K562 (cell line): ENCODE measurements at regions not wholly inside any gene's neighbourhood (a gene's known extent, or its start where the extent isn't known, plus 50 kb on each side); places are given as distances from the start of the nearest gene placed in this dataset.

ENCODE experiments used
- ATAC-seq: fragments of 200-7000 bp; cut with Tn5 transposase; 3 replicates; pipeline ENCODE4 v1.9.1; 2020; ENCODE audit warnings: moderate library complexity
- BruUV-seq: library from RNA; stranded (reverse); fragments of 400-500 nt; replicated peaks from 2 replicates; lab custom pipeline; 2021; lab: Mats Ljungman, UMichigan
- CTCF ChIA-PET: fragments of 300-600 bp; formaldehyde crosslinking; extraction: SDS; loops from one replicate; lab custom pipeline; 2021; ENCODE audit warnings: low intra/inter-chr PET ratio; lab: Yijun Ruan, JAX
- POLR2A ChIA-PET: fragments of 300-600, 350-650 bp; sonication (Branson Sonifier 250); formaldehyde crosslinking; extraction: SDS; loops from one replicate; lab custom pipeline; 2021; ENCODE audit warnings: antibody characterized with exemption, inconsistent platforms; lab: Yijun Ruan, JAX
- DNase-seq, 4 experiments: peaks; one replicate each; pipeline versions ENCODE4 v3.0.0 to v3.0.0-alpha.2; 2011 to 2018; ENCODE audit warnings: low spot score in 3 of 4, mixed read lengths in 3 of 4; ENCODE audit errors: extremely low read depth in 1 of 4
- FAIRE-seq: peaks from 2 replicates; lab custom pipeline; 2011; peaks lifted over from hg19 to GRCh38; lab: Jason Lieb, UNC
- H2AFZ ChIP-seq: 2 replicates; pipeline ENCODE4 v1.6.0; 2011; ENCODE audit warnings: low read depth, low read length, control low read depth, inconsistent platforms
- H3K27ac ChIP-seq: fragments of 200-600 bp; 3 replicates; pipeline ENCODE4 v1.8.0; 2011; ENCODE audit warnings: low read depth, mild to moderate bottlenecking, control low read depth, inconsistent platforms, low read length, moderate library complexity, mixed read lengths; ENCODE audit errors: extremely low read depth
- H3K27me3 ChIP-seq, 2 experiments: fragments of 300-600 bp in 1 of 2; 2 replicates in 1 of 2; 3 replicates in 1 of 2; pipeline versions ENCODE4 v1.6.0 to v1.8.0; 2011; ENCODE audit warnings: inconsistent platforms in 2 of 2, low read length in 2 of 2, mild to moderate bottlenecking in 1 of 2, mixed read lengths in 1 of 2, moderate library complexity in 1 of 2; ENCODE audit not compliant: control insufficient read depth in 2 of 2, insufficient read depth in 2 of 2
- H3K36me3 ChIP-seq: fragments of 300-600 bp; 3 replicates; pipeline ENCODE4 v1.8.0; 2011; ENCODE audit warnings: mild to moderate bottlenecking, low read length, inconsistent platforms; ENCODE audit not compliant: control insufficient read depth, insufficient read depth
- H3K4me1 ChIP-seq, 2 experiments: fragments of 200-600 bp in 1 of 2; replicated peaks in 1 of 2; 2 replicates in 1 of 2; 3 replicates in 1 of 2; pipeline versions ENCODE4 v1.5.1 to v1.8.0; 2011; ENCODE audit warnings: inconsistent platforms in 2 of 2, low read length in 2 of 2, mild to moderate bottlenecking in 1 of 2, mixed read lengths in 1 of 2, moderate library complexity in 1 of 2; ENCODE audit not compliant: control insufficient read depth in 2 of 2, insufficient read depth in 2 of 2
- H3K4me2 ChIP-seq: 2 replicates; pipeline ENCODE4 v1.6.1; 2011; ENCODE audit warnings: low read length, control low read depth, inconsistent platforms, mixed read lengths; ENCODE audit not compliant: insufficient read depth
- H3K4me3 ChIP-seq: fragments of 200-600 bp; sonication (generic), shearing (Covaris generic); 2 replicates; pipeline ENCODE4 v1.5.1; 2016; ENCODE audit warnings: control low read depth, inconsistent platforms
- H3K79me2 ChIP-seq: fragments of 200-600 bp; 3 replicates; pipeline ENCODE4 v1.8.0; 2011; ENCODE audit warnings: low read length, inconsistent platforms; ENCODE audit not compliant: control insufficient read depth, insufficient read depth
- H3K9ac ChIP-seq, 2 experiments: 2 replicates each; pipeline versions ENCODE4 v1.6.0 to v1.6.1; 2011; ENCODE audit warnings: low read depth in 2 of 2, low read length in 2 of 2, control low read depth in 1 of 2, inconsistent platforms in 1 of 2, mild to moderate bottlenecking in 1 of 2, mixed read lengths in 1 of 2; ENCODE audit not compliant: insufficient read depth in 1 of 2
- H3K9me1 ChIP-seq: one replicate; pipeline ENCODE4 v1.6.0; 2011; ENCODE audit warnings: inconsistent platforms, mild to moderate bottlenecking, low read length, moderate library complexity; ENCODE audit not compliant: control insufficient read depth, insufficient read depth
- H3K9me3 ChIP-seq: replicated peaks from 2 replicates; pipeline ENCODE4 v1.5.1; 2011; ENCODE audit warnings: low read depth, low read length, inconsistent platforms; ENCODE audit not compliant: control insufficient read depth, insufficient read depth
- H4K20me1 ChIP-seq: replicated peaks from 2 replicates; pipeline ENCODE4 v1.6.1; 2011; ENCODE audit warnings: low read length, inconsistent platforms, mixed read lengths; ENCODE audit not compliant: control insufficient read depth, insufficient read depth
- CBX5 ChIP-seq: IDR thresholded peaks from 2 replicates; pipeline ENCODE4 v1.6.1; 2014; ENCODE audit warnings: low read depth, borderline replicate concordance
- E2F8 ChIP-seq: fragments of 450-650 bp; IDR thresholded peaks from 2 replicates; pipeline ENCODE4 v1.7.1; 2018; ENCODE audit warnings: mild to moderate bottlenecking, low read depth; ENCODE audit not compliant: partially characterized antibody
- EHMT2 ChIP-seq: fragments of 450-650 bp; IDR thresholded peaks from 2 replicates; pipeline ENCODE4 v1.6.1; 2018; ENCODE audit warnings: antibody characterized with exemption
- HMG20B ChIP-seq: fragments of 250-450 bp; sonication (Bioruptor Pico); IDR thresholded peaks from 2 replicates; pipeline ENCODE4 v1.5.0; 2021; ENCODE audit warnings: mild to moderate bottlenecking
- KAT8 ChIP-seq: fragments of 450-650 bp; IDR thresholded peaks from 2 replicates; pipeline ENCODE4 v1.6.1; 2016; ENCODE audit warnings: low read depth, mild to moderate bottlenecking
- LEF1 ChIP-seq: fragments of 450-650 bp; IDR thresholded peaks from 2 replicates; pipeline ENCODE4 v1.6.1; 2016; ENCODE audit warnings: mild to moderate bottlenecking
- MIER1 ChIP-seq: fragments of 450-650 bp; IDR thresholded peaks from 2 replicates; pipeline ENCODE4 v1.6.1; 2016; ENCODE audit warnings: antibody characterized with exemption, mild to moderate bottlenecking, low read depth
- NELFE ChIP-seq: IDR thresholded peaks from 2 replicates; pipeline ENCODE4 v1.6.1; 2011; ENCODE audit warnings: mild to moderate bottlenecking; ENCODE audit not compliant: insufficient read depth, insufficient read length
- NEUROD1 ChIP-seq: fragments of 150-350 bp; IDR thresholded peaks from 2 replicates; pipeline ENCODE4 v1.6.1; 2014; ENCODE audit warnings: borderline replicate concordance, low read length, low read depth; ENCODE audit not compliant: partially characterized antibody
- STAG1 ChIP-seq: sonication (generic); formaldehyde crosslinking; IDR thresholded peaks from 2 replicates; pipeline ENCODE4 v1.5.0; 2020; ENCODE audit warnings: missing genetic modification reagents, borderline replicate concordance
- ZNF253 ChIP-seq: fragments of 250-450 bp; sonication (Bioruptor Pico); conservative IDR thresholded peaks from 2 replicates; pipeline ENCODE4 v1.6.1; 2021; ENCODE audit warnings: mild to moderate bottlenecking
- ZNF3 ChIP-seq: fragments of 250-450 bp; sonication (Bioruptor Pico); IDR thresholded peaks from 2 replicates; pipeline ENCODE4 v1.5.0; 2021; ENCODE audit warnings: mild to moderate bottlenecking, moderate library complexity
- ZNF780A ChIP-seq: fragments of 250-450 bp; sonication (Bioruptor Pico); IDR thresholded peaks from 2 replicates; pipeline ENCODE4 v1.5.0; 2021; ENCODE audit warnings: mild to moderate bottlenecking
- WGBS: fragments of 100-300 bp; shearing (Covaris generic); methylation state at CpG from one replicate; pipeline ENCODE4 v1.1.6; 2016; ENCODE audit warnings: low coverage, mixed read lengths; ENCODE audit not compliant: insufficient coverage; ENCODE audit errors: missing lambda C conversion rate; 5-methylcytosine and 5-hydroxymethylcytosine counted together
- in situ Hi-C: fragments of 300-500 bp; cut with MboI; formaldehyde crosslinking; loops from 4 replicates; pipeline ENCODE4 v1.15.0; 2018; ENCODE audit warnings: inconsistent platforms, mixed read lengths
- intact Hi-C: fragments of 100-400 bp; cut with micrococcal nuclease; formaldehyde crosslinking; loops from 2 replicates; pipeline ENCODE4 v1.14.2; 2022
- TF ChIP-seq, protein P1 (sequence below): fragments of 250-450 bp; sonication (Bioruptor Pico); IDR thresholded peaks from 2 replicates; pipeline ENCODE4 v1.5.0; 2020; ENCODE audit warnings: mild to moderate bottlenecking, borderline replicate concordance
- TF ChIP-seq, protein P2 (sequence below): fragments of 250-450 bp; sonication (Bioruptor Pico); IDR thresholded peaks from 2 replicates; pipeline ENCODE4 v1.5.0; 2021; ENCODE audit warnings: mild to moderate bottlenecking, borderline replicate concordance

DNA sequence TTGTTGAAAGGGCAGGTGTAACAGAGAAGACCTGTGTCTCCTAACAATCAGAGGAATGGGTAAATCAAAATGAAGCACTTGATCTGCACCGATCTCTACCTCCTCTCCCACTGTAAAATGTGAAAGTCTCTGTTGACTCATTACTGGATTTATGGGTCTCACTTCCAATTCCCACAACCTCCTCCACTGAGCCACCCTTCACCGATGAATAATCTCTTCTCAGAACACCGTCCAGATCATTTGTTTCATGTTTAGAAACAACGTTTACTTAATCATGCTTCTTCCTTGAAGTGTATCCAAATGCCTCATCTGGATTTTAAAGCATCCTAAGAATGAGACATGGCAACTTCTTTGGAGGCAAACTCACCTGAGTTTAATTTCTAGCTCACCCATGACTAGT, 643.6 kb downstream of the ETS1 start:
- Histone ChIP-seq H3K4me1 (no peaks in the 10 kb centered on the region), H3K79me2 (no peaks in the 10 kb centered on the region), H3K9ac (no peak overlapping the region), H3K9me1 (no peaks in the 10 kb centered on the region), H3K4me3 (no peak overlapping the region), H2AFZ (no peak overlapping the region), H3K27ac (no peak overlapping the region), H3K9me3 (no peaks in the 10 kb centered on the region), H3K4me2 (no peak overlapping the region), H3K27me3 (no peaks in the 10 kb centered on the region), H3K36me3 (no peaks in the 10 kb centered on the region), H4K20me1 (no peaks in the 10 kb centered on the region)
- ChIA-PET POLR2A (no interaction called here), CTCF (no interaction called here)
- intact Hi-C loops = no loop called here
- FAIRE-seq (no peak), DNase-seq (no peak), ATAC-seq (no peak)
- no TSS peak for BruUV-seq
- 7% methylated on average over 4 of the region's 4 CpGs for WGBS
- TF ChIP-seq MIER1 (no peak), LEF1 (no peak), NEUROD1 (no peak), EHMT2 (no peak), STAG1 (no peak), CBX5 (no peak), E2F8 (no peak), HMG20B (no peak), ZNF253 (CRISPR knock-in tag) (no peak), NELFE (no peak), ZNF3 (CRISPR knock-in tag) (no peak), ZNF780A (no peak), KAT8 (no peak)
- TF ChIP-seq, protein P1, sequence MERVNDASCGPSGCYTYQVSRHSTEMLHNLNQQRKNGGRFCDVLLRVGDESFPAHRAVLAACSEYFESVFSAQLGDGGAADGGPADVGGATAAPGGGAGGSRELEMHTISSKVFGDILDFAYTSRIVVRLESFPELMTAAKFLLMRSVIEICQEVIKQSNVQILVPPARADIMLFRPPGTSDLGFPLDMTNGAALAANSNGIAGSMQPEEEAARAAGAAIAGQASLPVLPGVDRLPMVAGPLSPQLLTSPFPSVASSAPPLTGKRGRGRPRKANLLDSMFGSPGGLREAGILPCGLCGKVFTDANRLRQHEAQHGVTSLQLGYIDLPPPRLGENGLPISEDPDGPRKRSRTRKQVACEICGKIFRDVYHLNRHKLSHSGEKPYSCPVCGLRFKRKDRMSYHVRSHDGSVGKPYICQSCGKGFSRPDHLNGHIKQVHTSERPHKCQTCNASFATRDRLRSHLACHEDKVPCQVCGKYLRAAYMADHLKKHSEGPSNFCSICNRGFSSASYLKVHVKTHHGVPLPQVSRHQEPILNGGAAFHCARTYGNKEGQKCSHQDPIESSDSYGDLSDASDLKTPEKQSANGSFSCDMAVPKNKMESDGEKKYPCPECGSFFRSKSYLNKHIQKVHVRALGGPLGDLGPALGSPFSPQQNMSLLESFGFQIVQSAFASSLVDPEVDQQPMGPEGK = no peak
- TF ChIP-seq, protein P2, sequence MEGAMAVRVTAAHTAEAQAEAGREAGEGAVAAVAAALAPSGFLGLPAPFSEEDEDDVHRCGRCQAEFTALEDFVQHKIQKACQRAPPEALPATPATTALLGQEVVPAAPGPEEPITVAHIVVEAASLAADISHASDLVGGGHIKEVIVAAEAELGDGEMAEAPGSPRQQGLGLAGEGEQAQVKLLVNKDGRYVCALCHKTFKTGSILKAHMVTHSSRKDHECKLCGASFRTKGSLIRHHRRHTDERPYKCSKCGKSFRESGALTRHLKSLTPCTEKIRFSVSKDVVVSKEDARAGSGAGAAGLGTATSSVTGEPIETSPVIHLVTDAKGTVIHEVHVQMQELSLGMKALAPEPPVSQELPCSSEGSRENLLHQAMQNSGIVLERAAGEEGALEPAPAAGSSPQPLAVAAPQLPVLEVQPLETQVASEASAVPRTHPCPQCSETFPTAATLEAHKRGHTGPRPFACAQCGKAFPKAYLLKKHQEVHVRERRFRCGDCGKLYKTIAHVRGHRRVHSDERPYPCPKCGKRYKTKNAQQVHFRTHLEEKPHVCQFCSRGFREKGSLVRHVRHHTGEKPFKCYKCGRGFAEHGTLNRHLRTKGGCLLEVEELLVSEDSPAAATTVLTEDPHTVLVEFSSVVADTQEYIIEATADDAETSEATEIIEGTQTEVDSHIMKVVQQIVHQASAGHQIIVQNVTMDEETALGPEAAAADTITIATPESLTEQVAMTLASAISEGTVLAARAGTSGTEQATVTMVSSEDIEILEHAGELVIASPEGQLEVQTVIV = no peak
- in situ Hi-C loops = no loop called here
